ENCODE measurements at regions not wholly inside any gene's neighbourhood (a gene's known extent, or its start where the extent isn't known, plus 50 kb on each side); places are given as distances from the start of the nearest gene placed in this dataset.
"Not testable (repeated sequence)": the region's sequence is repeated elsewhere in the genome, so short reads cannot be mapped to it uniquely, and the experiment has no call there.

- no peak for DNase-seq
Observed at GRCh38 chr6:144360401-144360800, 75.3 kb downstream of the UTRN start.

GRCh38 chr6:144361016-144361415 is 75.9 kb downstream of the UTRN start:
- no peak for DNase-seq

GRCh38 chr6:144362042-144363018 is 77.2 kb downstream of the UTRN start:
- DNase-seq, result no peak

- DNase-seq, result no peak
Observed at GRCh38 chr6:144364208-144364720, 79.1 kb downstream of the UTRN start.

- DNase-seq, result no peak
Observed at GRCh38 chr6:144364782-144365181, 79.6 kb downstream of the UTRN start.

- no peak for DNase-seq
Observed at GRCh38 chr6:144365271-144365670, 80.1 kb downstream of the UTRN start.

GRCh38 chr6:144369696-144370095 is 84.6 kb downstream of the UTRN start:
- DNase-seq, result not testable (repeated sequence)

GRCh38 chr6:144372116-144372515 is 87.0 kb downstream of the UTRN start:
- no peak for DNase-seq

- DNase-seq, result no peak
Observed at GRCh38 chr6:144372611-144373594, 87.8 kb downstream of the UTRN start.

GRCh38 chr6:144374525-144374924 is 89.4 kb downstream of the UTRN start:
- DNase-seq, result not testable (repeated sequence)

GRCh38 chr6:144377586-144378210 is 92.6 kb downstream of the UTRN start:
- no peak for DNase-seq

- no peak for DNase-seq
Observed at GRCh38 chr6:144378437-144378836, 93.3 kb downstream of the UTRN start.

- no peak for DNase-seq
Observed at GRCh38 chr6:144379356-144379755, 94.2 kb downstream of the UTRN start.

- DNase-seq, result not testable (repeated sequence)
Observed at GRCh38 chr6:144381499-144381898, 96.4 kb downstream of the UTRN start.

GRCh38 chr6:144383336-144383735 is 98.2 kb downstream of the UTRN start:
- no peak for DNase-seq

- DNase-seq, result no peak
Observed at GRCh38 chr6:144384427-144384826, 99.3 kb downstream of the UTRN start.

- DNase-seq, result not testable (repeated sequence)
Observed at GRCh38 chr6:144389474-144389873, 104.3 kb downstream of the UTRN start.

- DNase-seq, result no peak
Observed at GRCh38 chr6:144390202-144390601, 105.1 kb downstream of the UTRN start.

GRCh38 chr6:144390886-144391285 is 105.8 kb downstream of the UTRN start:
- DNase-seq, result no peak

GRCh38 chr6:144392536-144392935 is 107.4 kb downstream of the UTRN start:
- DNase-seq, result no peak

- no peak for DNase-seq
Observed at GRCh38 chr6:144394210-144394609, 109.1 kb downstream of the UTRN start.

GRCh38 chr6:144395014-144395413 is 109.9 kb downstream of the UTRN start:
- DNase-seq, result no peak

GRCh38 chr6:144395826-144396225 is 110.7 kb downstream of the UTRN start:
- no peak for DNase-seq
